Type B pancreatic cell (in vitro differentiated cells): ENCODE measurements at regions not wholly inside any gene's neighbourhood (a gene's known extent, or its start where the extent isn't known, plus 50 kb on each side); places are given as distances from the start of the nearest gene placed in this dataset.

Source experiments
- DNase-seq: peaks from one replicate; pipeline ENCODE4 v3.0.0; 2021; ENCODE audit warnings: mixed read lengths; ENCODE audit not compliant: unreplicated experiment; ENCODE audit errors: extremely low spot score
- H3K27ac Mint-ChIP-seq: 2 replicates; pipeline ENCODE4 v1.8.0; 2021; ENCODE audit warnings: mild to moderate bottlenecking, mixed read lengths
- H3K27me3 Mint-ChIP-seq: 2 replicates; pipeline ENCODE4 v1.8.0; 2021; ENCODE audit warnings: mixed read lengths
- H3K36me3 Mint-ChIP-seq: 2 replicates; pipeline ENCODE4 v1.8.0; 2021; ENCODE audit warnings: mixed read lengths
- H3K4me1 Mint-ChIP-seq: one replicate; pipeline ENCODE4 v1.8.0; 2021; ENCODE audit warnings: mixed read lengths; ENCODE audit not compliant: unreplicated experiment
- H3K4me3 Mint-ChIP-seq: 2 replicates; pipeline ENCODE4 v1.8.0; 2021; ENCODE audit warnings: mild to moderate bottlenecking, mixed read lengths
- H3K9me3 Mint-ChIP-seq: 2 replicates; pipeline ENCODE4 v1.8.0; 2021; ENCODE audit warnings: mixed read lengths
- TF ChIP-seq, protein P1 (sequence below): fragments of 200-600 bp; sonication (generic); conservative IDR thresholded peaks from 2 replicates; pipeline ENCODE4 v1.5.0; 2021; ENCODE audit warnings: antibody characterized with exemption, mild to moderate bottlenecking

DNA sequence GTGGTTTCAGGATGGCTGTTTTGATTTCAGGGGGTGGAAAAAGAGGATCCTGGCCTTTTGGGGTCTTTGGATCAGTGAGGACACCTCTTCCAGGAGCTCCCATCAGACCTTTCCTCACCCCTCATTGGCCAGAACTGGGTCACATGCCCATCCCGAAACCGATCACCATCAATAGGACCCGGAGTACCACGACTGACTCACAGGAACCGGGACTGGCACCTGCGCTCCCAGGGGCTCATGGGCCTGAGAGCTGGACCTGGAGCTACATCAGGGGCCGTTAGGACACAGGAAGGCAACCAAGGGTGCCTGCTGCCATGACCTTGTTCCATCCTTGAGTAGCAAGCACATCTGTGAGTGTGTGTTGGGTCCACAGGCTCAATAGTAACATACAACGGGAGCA, 180.4 kb downstream of the BMP7 start:
- H3K27me3 Mint-ChIP-seq, result peaks cover 7% of the 10 kb centered on the region
- H3K9me3 Mint-ChIP-seq, result no peaks in the 10 kb centered on the region
- no peak for DNase-seq
- H3K36me3 Mint-ChIP-seq, result no peaks in the 10 kb centered on the region
- H3K4me3 Mint-ChIP-seq, result no peak overlapping the region
- peaks cover 10% of the 10 kb centered on the region for H3K4me1 Mint-ChIP-seq
- TF ChIP-seq, protein P1, sequence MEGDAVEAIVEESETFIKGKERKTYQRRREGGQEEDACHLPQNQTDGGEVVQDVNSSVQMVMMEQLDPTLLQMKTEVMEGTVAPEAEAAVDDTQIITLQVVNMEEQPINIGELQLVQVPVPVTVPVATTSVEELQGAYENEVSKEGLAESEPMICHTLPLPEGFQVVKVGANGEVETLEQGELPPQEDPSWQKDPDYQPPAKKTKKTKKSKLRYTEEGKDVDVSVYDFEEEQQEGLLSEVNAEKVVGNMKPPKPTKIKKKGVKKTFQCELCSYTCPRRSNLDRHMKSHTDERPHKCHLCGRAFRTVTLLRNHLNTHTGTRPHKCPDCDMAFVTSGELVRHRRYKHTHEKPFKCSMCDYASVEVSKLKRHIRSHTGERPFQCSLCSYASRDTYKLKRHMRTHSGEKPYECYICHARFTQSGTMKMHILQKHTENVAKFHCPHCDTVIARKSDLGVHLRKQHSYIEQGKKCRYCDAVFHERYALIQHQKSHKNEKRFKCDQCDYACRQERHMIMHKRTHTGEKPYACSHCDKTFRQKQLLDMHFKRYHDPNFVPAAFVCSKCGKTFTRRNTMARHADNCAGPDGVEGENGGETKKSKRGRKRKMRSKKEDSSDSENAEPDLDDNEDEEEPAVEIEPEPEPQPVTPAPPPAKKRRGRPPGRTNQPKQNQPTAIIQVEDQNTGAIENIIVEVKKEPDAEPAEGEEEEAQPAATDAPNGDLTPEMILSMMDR, result no peak
- no peak overlapping the region for H3K27ac Mint-ChIP-seq

DNA sequence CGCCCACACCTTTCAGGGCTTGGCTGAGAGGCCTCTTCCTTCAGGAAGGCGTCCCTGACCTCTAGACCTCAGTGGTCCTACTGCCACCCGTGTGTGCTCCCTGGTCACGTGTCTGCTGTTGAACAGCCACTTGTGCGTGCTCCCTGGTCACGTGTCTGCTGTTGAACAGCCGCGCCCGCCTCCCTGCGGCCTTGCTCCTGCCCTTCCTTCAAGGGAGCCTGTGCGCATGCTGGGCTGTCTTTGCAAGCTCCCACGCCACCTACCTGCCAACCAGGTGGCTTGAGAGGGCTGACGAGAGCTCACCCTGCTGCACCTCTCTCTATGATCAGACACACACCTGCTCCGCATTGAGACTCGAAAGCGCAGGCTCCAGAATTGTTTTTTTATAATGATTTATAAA, 179.3 kb downstream of the BMP7 start:
- Mint-ChIP-seq H3K36me3 (no peaks in the 10 kb centered on the region), H3K27me3 (peaks cover 14% of the 10 kb centered on the region), H3K27ac (no peak overlapping the region), H3K4me3 (no peak overlapping the region), H3K9me3 (no peaks in the 10 kb centered on the region), H3K4me1 (peaks cover 19% of the 10 kb centered on the region)
- TF ChIP-seq, protein P1, result no peak
- no peak for DNase-seq

DNA sequence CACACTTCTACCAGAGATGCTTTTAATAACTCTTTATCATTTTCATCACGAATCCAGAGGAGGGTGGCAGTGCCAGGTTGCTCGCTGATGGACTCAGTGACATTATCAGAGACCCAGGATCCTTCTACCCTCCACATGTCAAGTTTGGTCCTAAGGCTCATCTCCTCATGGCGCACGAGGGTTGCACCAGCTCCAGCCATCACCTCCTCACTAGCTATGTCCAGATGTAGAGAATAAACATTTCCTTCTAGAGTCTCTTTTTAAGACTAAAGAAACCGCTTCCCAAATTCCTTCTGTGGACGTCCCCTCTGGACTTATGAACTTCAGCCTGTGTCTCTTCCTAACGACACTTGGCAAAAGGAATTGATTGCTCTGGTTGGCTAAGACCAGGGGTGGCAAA, 178.7 kb downstream of the BMP7 start:
- Mint-ChIP-seq H3K4me3 (no peak overlapping the region), H3K36me3 (no peaks in the 10 kb centered on the region), H3K4me1 (peaks cover 23% of the 10 kb centered on the region), H3K9me3 (no peaks in the 10 kb centered on the region), H3K27me3 (peaks cover 18% of the 10 kb centered on the region), H3K27ac (no peak overlapping the region)
- DNase-seq, result no peak
- TF ChIP-seq, protein P1, result no peak

DNA sequence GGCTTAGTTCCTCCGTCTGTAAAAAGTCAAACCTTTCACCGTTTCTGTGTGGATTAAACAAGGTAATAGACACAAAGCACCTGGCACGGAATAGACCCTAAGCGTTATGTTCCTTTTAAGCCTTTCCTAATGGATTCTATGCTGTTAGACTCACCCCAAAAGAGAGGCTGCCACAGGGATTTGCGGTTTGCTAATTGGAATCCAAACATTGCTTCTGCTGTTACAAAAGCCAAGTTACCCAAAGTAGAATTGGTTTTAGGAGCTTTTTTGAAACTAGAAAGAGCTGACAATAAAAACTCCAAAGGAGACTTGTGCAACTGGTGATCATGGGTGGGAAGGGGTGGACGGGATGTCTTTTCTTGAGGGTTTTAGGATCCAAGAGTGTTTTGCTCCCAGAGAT, 178.0 kb downstream of the BMP7 start:
- TF ChIP-seq, protein P1, result no peak
- no peak overlapping the region for H3K27ac Mint-ChIP-seq
- no peaks in the 10 kb centered on the region for H3K9me3 Mint-ChIP-seq
- H3K4me1 Mint-ChIP-seq, result peaks cover 23% of the 10 kb centered on the region
- H3K4me3 Mint-ChIP-seq, result no peak overlapping the region
- H3K27me3 Mint-ChIP-seq, result peaks cover 15% of the 10 kb centered on the region
- H3K36me3 Mint-ChIP-seq, result no peaks in the 10 kb centered on the region
- DNase-seq, result no peak

DNA sequence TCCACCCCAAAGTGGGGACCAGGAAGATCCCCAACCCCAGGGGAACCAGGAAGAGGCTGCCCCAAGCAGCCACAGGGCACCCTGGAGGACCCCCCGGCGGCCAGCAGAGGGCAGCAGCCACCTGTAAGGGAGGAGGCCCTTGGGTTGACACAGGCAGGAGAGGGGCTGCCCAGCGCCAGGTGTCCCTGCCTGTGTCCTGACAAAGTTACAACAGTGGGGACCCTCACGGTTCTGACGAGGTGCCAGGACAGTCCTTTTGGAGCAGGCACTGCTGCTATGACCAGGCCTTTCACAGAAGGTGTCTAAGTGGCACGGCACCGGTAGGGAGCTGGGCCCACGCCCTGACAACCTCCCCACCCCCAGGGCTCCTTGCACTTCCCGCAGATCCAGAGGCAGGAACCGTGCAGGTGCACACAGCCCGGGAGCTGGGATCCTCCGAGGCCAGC, 176.7 kb downstream of the BMP7 start:
- no peaks in the 10 kb centered on the region for H3K36me3 Mint-ChIP-seq
- peaks cover 15% of the 10 kb centered on the region for H3K27me3 Mint-ChIP-seq
- TF ChIP-seq, protein P1, result peak; percentile 99
- peaks cover 23% of the 10 kb centered on the region for H3K4me1 Mint-ChIP-seq
- no peaks in the 10 kb centered on the region for H3K9me3 Mint-ChIP-seq
- peak; percentile 89 for DNase-seq
- H3K4me3 Mint-ChIP-seq, result no peak overlapping the region
- H3K27ac Mint-ChIP-seq, result no peak overlapping the region
